Gastroesophageal sphincter (tissue), 4 donors: ENCODE measurements at regions not wholly inside any gene's neighbourhood (a gene's known extent, or its start where the extent isn't known, plus 50 kb on each side); places are given as distances from the start of the nearest gene placed in this dataset.

Experiments
- ATAC-seq: fragments of 150-250 bp; one replicate; pipeline ENCODE4 v1.9.1; 2016; ENCODE audit warnings: mild to moderate bottlenecking, moderate library complexity
- H3K27ac ChIP-seq, 4 donors: fragments of 200-600 bp; sonication (generic) in 3 of 4; 1 replicate in 3 of 4; 2 replicates in 1 of 4; pipeline ENCODE4 v1.5.1; 2016 to 2019
- H3K27me3 ChIP-seq: fragments of 200-600 bp; sonication (generic); one replicate; pipeline ENCODE4 v1.5.1; 2019
- H3K36me3 ChIP-seq, 2 donors: fragments of 200-600 bp; sonication (generic); one replicate each; pipeline ENCODE4 v1.5.1; 2019; ENCODE audit warnings: control low read depth in 1 of 2
- H3K4me1 ChIP-seq, 3 donors: fragments of 200-600 bp; sonication (generic); 1 replicate in 2 of 3; 2 replicates in 1 of 3; pipeline ENCODE4 v1.5.1; 2016 to 2019; ENCODE audit warnings: control low read depth in 2 of 3
- H3K4me3 ChIP-seq, 2 donors: fragments of 200-600 bp; sonication (generic); one replicate each; pipeline ENCODE4 v1.5.1; 2019; ENCODE audit warnings: mild to moderate bottlenecking in 1 of 2, moderate library complexity in 1 of 2
- H3K9me3 ChIP-seq, 3 donors: fragments of 200-600 bp; sonication (generic); one replicate each; pipeline ENCODE4 v1.5.1; 2017 to 2019; ENCODE audit warnings: control low read depth in 2 of 3
- EP300 ChIP-seq: sonication (generic); formaldehyde crosslinking; IDR thresholded peaks from one replicate; pipeline ENCODE4 v1.6.1; 2017; ENCODE audit warnings: antibody characterized with exemption, mild to moderate bottlenecking
- POLR2A ChIP-seq, 2 donors: fragments of 450-650 bp; IDR thresholded peaks; one replicate each; pipeline ENCODE4 v1.6.1; 2017; ENCODE audit warnings: antibody characterized with exemption in 2 of 2, mild to moderate bottlenecking in 2 of 2, moderate library complexity in 1 of 2
- POLR2AphosphoS5 ChIP-seq: sonication (generic); formaldehyde crosslinking; IDR thresholded peaks from one replicate; pipeline ENCODE4 v1.6.1; 2017; ENCODE audit warnings: antibody characterized with exemption
- WGBS, 2 donors: methylation state at CpG; one replicate each; pipeline ENCODE4 v1.1.5; 2018; ENCODE audit warnings: low coverage in 1 of 2; 5-methylcytosine and 5-hydroxymethylcytosine counted together
- TF ChIP-seq, protein P1 (sequence below), 4 experiments: fragments of 200-600 bp in 2 of 4; fragments of 450-650 bp in 2 of 4; sonication (generic) in 1 of 4; IDR thresholded peaks; one replicate each; pipeline ENCODE4 v1.5.1; 2017 to 2019; ENCODE audit warnings: antibody characterized with exemption in 4 of 4, mild to moderate bottlenecking in 2 of 4, moderate library complexity in 2 of 4

DNA sequence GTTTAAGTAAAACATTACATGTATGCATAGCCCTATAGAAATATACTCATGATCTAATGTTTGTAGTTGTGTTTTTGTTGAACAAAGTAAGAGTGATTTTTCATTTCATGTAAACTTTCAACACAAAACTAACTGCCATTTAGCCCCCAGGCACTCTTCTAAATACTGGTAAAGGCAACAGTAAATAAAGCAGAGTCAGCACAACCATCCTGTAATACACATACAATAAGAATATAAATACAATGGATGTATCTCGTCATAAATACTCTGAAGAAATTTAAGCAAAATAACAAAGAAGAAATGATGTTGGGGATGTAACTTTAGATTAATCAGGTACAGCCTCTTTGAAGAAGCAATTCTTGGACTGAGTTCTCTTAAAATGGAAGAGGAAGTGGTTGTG, 821.2 kb downstream of the ARAP2 start:
- no peak overlapping the region for H3K27ac ChIP-seq
- TF ChIP-seq POLR2AphosphoS5 (no peak), EP300 (no peak), POLR2A (IDR thresholded peaks at IDR 0.05) (no peak)
- TF ChIP-seq, protein P1, sequence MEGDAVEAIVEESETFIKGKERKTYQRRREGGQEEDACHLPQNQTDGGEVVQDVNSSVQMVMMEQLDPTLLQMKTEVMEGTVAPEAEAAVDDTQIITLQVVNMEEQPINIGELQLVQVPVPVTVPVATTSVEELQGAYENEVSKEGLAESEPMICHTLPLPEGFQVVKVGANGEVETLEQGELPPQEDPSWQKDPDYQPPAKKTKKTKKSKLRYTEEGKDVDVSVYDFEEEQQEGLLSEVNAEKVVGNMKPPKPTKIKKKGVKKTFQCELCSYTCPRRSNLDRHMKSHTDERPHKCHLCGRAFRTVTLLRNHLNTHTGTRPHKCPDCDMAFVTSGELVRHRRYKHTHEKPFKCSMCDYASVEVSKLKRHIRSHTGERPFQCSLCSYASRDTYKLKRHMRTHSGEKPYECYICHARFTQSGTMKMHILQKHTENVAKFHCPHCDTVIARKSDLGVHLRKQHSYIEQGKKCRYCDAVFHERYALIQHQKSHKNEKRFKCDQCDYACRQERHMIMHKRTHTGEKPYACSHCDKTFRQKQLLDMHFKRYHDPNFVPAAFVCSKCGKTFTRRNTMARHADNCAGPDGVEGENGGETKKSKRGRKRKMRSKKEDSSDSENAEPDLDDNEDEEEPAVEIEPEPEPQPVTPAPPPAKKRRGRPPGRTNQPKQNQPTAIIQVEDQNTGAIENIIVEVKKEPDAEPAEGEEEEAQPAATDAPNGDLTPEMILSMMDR (IDR thresholded peaks at IDR 0.05): no peak
- WGBS, 2 donors: 79 to 100% methylated on average over 1 of the region's 1 CpG
- H3K9me3 ChIP-seq: no peaks in the 10 kb centered on the region
- H3K4me1 ChIP-seq: no peaks in the 10 kb centered on the region
- no peak overlapping the region for H3K4me3 ChIP-seq
- no peak for ATAC-seq
- no peaks in the 10 kb centered on the region for H3K27me3 ChIP-seq
- H3K36me3 ChIP-seq: no peaks in the 10 kb centered on the region

DNA sequence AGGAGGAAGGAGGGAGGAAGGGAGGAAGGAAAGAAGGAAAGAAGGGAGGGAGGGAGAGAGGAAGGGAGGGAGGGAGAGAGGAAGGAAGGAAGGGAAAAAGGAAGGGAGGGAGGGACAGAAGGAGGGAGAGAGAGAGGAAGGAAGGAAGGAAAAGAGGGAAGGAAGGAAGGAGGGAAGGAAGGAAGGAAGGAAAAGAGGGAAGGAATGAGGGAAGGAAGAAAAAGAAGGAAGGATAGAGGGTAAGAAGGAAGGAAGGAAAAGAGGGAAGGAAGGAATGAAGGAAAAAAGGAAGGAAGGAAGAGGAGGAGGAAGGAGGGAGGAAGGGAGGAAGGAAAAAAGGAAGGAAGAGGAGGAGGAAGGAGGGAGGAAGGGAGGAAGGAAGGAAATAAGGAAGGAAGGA, 796.8 kb downstream of the ARAP2 start:
- TF ChIP-seq EP300: no peak
- TF ChIP-seq, protein P1 (IDR thresholded peaks at IDR 0.05): no peak
- TF ChIP-seq POLR2AphosphoS5: no peak
- no peak for TF ChIP-seq POLR2A (IDR thresholded peaks at IDR 0.05)
- Histone ChIP-seq H3K4me3 (no peak overlapping the region), H3K36me3 (no peaks in the 10 kb centered on the region), H3K27ac (no peak overlapping the region), H3K27me3 (no peaks in the 10 kb centered on the region), H3K9me3 (peaks cover 0 to 10% (median 0%) of the 10 kb centered on the region in 3 donors), H3K4me1 (no peaks in the 10 kb centered on the region)
- ATAC-seq: no peak

DNA sequence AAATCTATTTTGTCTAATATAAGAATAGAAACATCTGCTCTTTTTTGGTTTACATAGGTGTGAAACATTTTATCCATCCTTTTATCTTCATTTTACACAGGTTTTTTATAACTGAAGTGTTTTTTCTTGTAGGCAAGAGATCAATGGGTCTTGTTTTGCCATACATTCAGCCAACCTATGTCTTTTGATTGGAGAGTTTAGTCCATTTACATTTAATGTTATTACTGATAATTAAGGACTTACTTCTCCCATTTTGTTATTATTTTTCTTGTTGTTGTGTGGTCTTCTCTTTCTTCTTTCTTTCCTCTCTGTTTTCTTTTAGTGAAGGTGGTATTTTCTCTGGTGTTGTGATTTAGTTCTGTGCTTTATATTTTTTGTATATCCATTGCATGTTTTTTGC, 785.3 kb downstream of the ARAP2 start:
- no peaks in the 10 kb centered on the region for H3K9me3 ChIP-seq
- TF ChIP-seq, protein P1 (IDR thresholded peaks at IDR 0.05): no peak
- no peak for TF ChIP-seq POLR2AphosphoS5
- no peak for TF ChIP-seq POLR2A (IDR thresholded peaks at IDR 0.05)
- no peak for TF ChIP-seq EP300
- no peaks in the 10 kb centered on the region for H3K36me3 ChIP-seq
- H3K4me1 ChIP-seq: no peaks in the 10 kb centered on the region
- no peak overlapping the region for H3K4me3 ChIP-seq
- H3K27me3 ChIP-seq: no peaks in the 10 kb centered on the region
- ATAC-seq: no peak
- H3K27ac ChIP-seq: no peak overlapping the region

DNA sequence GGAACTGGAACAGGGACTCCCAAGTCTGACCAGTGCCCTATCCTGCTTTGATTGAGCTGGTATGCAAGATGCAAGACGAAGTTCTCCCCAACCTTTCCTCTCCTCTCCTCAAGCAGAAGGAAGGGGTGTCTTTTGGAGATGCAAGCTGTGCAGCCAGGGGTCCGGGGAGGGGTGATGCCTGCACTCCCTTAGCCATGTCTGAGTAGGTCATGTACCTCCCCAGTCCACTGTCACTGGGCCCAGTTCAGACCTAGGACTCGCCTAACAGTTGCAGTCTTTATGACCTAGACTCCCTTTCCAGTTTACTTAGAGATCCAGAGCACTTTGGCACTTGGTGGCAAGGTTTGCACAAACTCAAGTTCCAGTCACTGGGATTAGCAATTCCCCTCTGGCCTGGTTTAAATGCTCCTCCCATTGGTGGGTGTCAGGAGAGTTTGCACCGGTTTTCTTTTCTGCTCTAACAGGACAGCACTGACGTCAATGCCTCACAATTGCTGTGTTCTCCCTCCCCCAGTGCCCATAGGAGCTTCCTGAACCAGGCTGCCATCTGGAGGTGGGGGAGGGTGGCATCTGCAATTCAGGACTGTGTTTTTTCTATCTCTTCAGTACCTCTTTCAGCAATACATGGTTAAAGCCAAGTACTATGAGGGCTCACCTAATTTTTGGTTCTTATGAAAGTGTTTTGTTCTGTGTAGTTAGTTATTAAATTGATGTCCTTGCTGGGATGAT, 782.2 kb downstream of the ARAP2 start:
- TF ChIP-seq EP300: no peak
- no peak for TF ChIP-seq POLR2A (IDR thresholded peaks at IDR 0.05)
- TF ChIP-seq, protein P1 (IDR thresholded peaks at IDR 0.05): no peak
- TF ChIP-seq POLR2AphosphoS5: no peak
- Histone ChIP-seq H3K4me3 (no peak overlapping the region), H3K9me3 (no peaks in the 10 kb centered on the region), H3K36me3 (no peaks in the 10 kb centered on the region), H3K27ac (no peak overlapping the region), H3K4me1 (no peaks in the 10 kb centered on the region), H3K27me3 (no peaks in the 10 kb centered on the region)
- 38 to 71% methylated on average over 2 to 4 of the region's 5 CpGs for WGBS, 2 donors
- ATAC-seq: no peak

DNA sequence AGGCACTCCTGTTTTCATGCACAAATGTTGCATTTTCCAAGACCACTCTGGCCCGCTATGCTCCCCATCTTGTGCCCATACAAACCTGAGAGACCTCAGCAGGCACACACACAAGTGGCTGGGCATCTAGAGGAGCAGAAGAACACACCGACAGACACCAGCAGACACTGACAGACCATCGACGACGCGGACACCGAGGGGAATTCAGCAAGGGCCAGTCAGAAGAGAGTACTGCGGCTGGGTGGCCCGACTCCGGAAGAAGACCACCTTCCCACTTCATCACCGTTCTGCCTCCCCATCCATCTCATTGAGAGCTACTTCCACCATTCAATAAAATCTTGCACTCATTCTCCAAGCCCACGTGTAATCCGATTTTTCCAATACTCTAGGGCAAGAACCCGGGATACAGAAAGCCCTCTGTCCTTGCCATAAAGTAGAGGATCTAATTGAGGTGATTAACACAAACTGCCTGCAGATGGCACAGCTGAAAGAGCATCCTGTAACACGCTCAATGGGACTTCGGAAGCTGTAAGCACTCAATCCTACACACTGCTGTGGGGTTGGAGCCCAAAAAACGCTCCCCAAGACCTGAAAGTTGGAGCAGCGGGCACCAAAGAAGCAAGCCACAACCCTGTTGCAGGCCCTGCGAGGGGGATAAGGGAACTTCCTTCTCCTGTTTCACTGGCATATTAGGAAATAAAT, 780.9 kb downstream of the ARAP2 start:
- Histone ChIP-seq H3K36me3 (no peaks in the 10 kb centered on the region), H3K4me1 (no peaks in the 10 kb centered on the region), H3K9me3 (no peaks in the 10 kb centered on the region), H3K27me3 (no peaks in the 10 kb centered on the region), H3K4me3 (no peak overlapping the region), H3K27ac (no peak overlapping the region)
- TF ChIP-seq, protein P1 (IDR thresholded peaks at IDR 0.05): no peak
- TF ChIP-seq POLR2AphosphoS5: no peak
- TF ChIP-seq EP300: no peak
- no peak for TF ChIP-seq POLR2A (IDR thresholded peaks at IDR 0.05)
- WGBS, 2 donors: 74 to 90% methylated on average over 9 to 11 of the region's 19 CpGs
- ATAC-seq: no peak
